IPS DF 6.9 (cell line): ENCODE measurements at regions not wholly inside any gene's neighbourhood (a gene's known extent, or its start where the extent isn't known, plus 50 kb on each side); places are given as distances from the start of the nearest gene placed in this dataset.

Experiments used
- DNase-seq: peaks from one replicate; pipeline ENCODE4 v3.0.0-alpha.2; 2013; ENCODE audit warnings: low read depth, low spot score
- H3K27ac ChIP-seq: one replicate; pipeline ENCODE4 v1.5.1; 2013; ENCODE audit warnings: low read length, control low read depth
- H3K27me3 ChIP-seq: 2 replicates; pipeline ENCODE4 v1.6.1; 2013; ENCODE audit warnings: mild to moderate bottlenecking, low read length; ENCODE audit not compliant: control insufficient read depth, insufficient read depth
- H3K36me3 ChIP-seq: 2 replicates; pipeline ENCODE4 v1.6.1; 2013; ENCODE audit warnings: low read length; ENCODE audit not compliant: control insufficient read depth, insufficient read depth
- H3K4me1 ChIP-seq: 2 replicates; pipeline ENCODE4 v1.6.1; 2013; ENCODE audit warnings: low read length; ENCODE audit not compliant: control insufficient read depth, insufficient read depth
- H3K4me3 ChIP-seq: 2 replicates; pipeline ENCODE4 v1.5.1; 2013; ENCODE audit warnings: mild to moderate bottlenecking, low read length
- H3K9me3 ChIP-seq: 2 replicates; pipeline ENCODE4 v1.6.1; 2013; ENCODE audit warnings: low read length, inconsistent platforms; ENCODE audit not compliant: control insufficient read depth, insufficient read depth
- WGBS: extraction: QIAGEN DNeasy Blood & Tissue Kit; methylation state at CpG from one replicate; pipeline ENCODE4 v1.1.7; 2013; ENCODE audit warnings: mixed read lengths, missing lambda C conversion rate; ENCODE audit not compliant: insufficient read length, insufficient coverage; 5-methylcytosine and 5-hydroxymethylcytosine counted together

DNA sequence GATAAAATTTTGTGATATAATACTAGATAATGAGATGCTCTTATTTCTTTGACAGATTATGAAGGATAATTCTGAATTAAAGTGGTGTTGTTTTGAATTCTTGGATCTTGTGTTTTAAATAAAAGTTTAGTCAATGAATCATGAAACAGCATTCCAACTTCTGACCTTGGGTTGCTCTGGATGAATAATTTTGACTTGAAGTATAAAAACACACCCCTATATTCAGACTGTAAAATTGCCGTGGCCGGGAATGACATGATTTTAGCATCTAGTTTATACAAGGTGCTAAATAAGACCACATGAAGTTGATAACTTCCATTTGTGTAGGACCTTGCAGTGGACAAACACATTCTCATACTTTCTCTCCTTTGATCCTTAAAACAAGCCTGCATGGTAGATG is 67.2 kb upstream of the DAP start:
- no peaks in the 10 kb centered on the region for H3K27me3 ChIP-seq
- no CpG with 5 or more reads among the region's 2 CpGs for WGBS
- H3K36me3 ChIP-seq = no peaks in the 10 kb centered on the region
- no peak for DNase-seq
- no peaks in the 10 kb centered on the region for H3K4me1 ChIP-seq
- no peak overlapping the region for H3K4me3 ChIP-seq
- no peak overlapping the region for H3K27ac ChIP-seq
- no peaks in the 10 kb centered on the region for H3K9me3 ChIP-seq

DNA sequence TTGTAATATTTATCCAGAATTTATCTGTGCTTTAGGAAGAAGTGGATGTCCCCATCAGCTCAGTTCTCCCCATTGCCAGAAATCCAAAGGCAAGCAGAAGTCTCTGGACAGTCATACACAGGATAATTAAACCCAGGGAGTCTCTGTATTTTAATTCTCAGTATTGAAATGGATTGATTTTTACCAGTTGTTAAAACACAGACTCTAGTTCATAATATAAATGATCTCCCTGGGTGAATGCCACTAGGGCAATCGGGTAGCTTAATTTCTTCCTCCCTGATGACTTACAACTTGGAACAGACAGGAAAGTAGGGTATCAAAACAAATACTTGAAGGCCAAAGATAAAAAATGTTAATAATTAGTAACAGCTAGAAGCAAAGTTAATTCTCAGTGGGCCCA is 66.5 kb upstream of the DAP start:
- Histone ChIP-seq H3K4me1 (no peaks in the 10 kb centered on the region), H3K4me3 (no peak overlapping the region), H3K9me3 (no peaks in the 10 kb centered on the region), H3K36me3 (no peaks in the 10 kb centered on the region), H3K27me3 (no peaks in the 10 kb centered on the region), H3K27ac (no peak overlapping the region)
- no CpG with 5 or more reads among the region's 1 CpG for WGBS
- DNase-seq = no peak

DNA sequence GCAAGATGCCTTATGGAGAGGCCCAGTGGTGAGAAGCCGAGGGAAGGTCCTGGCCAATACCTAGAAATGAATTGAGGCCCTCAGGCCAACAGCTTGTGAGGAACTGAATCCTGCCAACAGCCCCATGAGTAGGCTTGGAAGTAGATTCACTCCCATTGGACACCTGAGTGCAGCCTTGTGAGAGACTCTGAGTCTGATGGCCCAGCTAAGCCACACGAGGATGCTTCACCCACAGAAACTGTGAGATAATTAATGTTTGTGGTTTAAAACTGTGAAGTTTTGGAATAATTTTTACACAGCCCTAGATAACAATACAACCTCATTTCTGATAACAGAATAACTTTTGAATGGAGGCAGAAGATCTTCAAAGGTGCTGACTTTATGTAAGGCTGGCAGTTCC is 65.9 kb upstream of the DAP start:
- Histone ChIP-seq H3K4me3 (no peak overlapping the region), H3K9me3 (no peaks in the 10 kb centered on the region), H3K36me3 (no peaks in the 10 kb centered on the region), H3K27ac (no peak overlapping the region), H3K4me1 (no peaks in the 10 kb centered on the region), H3K27me3 (no peaks in the 10 kb centered on the region)
- DNase-seq = no peak
- whole genome bisulfite sequencing = no CpG with 5 or more reads among the region's 2 CpGs

DNA sequence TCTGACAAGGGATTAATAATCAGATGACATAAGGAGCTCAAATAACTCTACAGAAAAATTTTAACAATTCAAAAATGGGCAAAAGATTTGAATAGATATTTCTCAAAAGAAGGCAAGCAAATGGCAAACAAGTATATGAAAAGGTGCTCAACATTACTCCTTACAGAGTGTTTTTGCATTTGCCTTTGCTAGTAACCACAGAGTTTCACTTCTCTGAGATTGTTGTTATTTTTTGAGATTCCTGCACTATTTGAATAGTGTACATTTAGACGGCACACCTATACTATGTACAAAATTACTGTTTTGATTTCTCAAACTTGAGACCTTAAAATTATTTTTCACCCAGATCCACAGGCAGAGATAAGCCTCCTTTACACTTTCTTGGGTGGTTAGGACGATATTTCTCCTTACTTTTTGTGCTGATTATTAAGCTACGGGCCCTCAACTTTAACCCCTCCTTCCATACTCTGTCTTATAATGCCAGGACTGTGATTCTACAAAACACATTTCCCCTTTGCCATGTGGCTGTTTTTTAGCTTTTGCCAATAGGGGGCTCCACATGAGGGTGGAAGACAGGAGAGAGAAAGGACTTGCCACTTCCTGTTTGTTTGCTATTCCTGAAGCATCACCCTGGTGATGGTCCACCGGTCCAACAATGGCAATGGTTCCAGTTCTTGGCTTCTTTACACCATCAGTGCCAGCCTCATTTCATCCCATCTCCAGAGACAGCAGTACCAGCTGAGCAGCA is 65.0 kb upstream of the DAP start:
- Histone ChIP-seq H3K36me3 (no peaks in the 10 kb centered on the region), H3K4me1 (no peaks in the 10 kb centered on the region), H3K27me3 (no peaks in the 10 kb centered on the region), H3K4me3 (no peak overlapping the region), H3K27ac (no peak overlapping the region), H3K9me3 (no peaks in the 10 kb centered on the region)
- DNase-seq = no peak
- WGBS = no CpG with 5 or more reads among the region's 4 CpGs

DNA sequence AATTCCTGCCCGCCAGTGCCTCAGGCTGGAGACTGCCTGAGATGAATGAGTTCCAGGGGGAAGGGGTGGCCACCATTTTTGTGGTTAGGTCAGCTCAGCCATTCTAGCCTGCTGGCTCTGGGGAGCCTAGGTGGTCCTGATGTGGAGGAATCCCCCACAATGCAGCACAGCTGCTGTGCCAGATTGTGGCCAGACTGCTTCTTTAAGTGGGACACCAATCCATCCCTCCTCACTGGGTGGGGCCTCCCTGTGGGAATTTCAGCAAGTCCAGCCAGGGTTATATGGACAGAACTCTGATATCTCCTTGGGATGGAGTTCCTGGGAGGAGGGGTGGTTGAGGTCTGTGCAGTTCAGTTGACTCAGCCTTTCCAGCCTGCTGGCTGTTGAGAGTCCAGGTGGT is 51.2 kb upstream of the DAP start:
- H3K4me3 ChIP-seq = no peak overlapping the region
- WGBS = no CpG with 5 or more reads among the region's 1 CpG
- H3K9me3 ChIP-seq = no peaks in the 10 kb centered on the region

More for the DNA sequence above, 51.2 kb upstream of the DAP start:
- H3K27ac ChIP-seq = no peak overlapping the region
- no peaks in the 10 kb centered on the region for H3K27me3 ChIP-seq
- no peaks in the 10 kb centered on the region for H3K4me1 ChIP-seq
- DNase-seq = no peak
- no peaks in the 10 kb centered on the region for H3K36me3 ChIP-seq
